ENCODE measurements at regions not wholly inside any gene's neighbourhood (a gene's known extent, or its start where the extent isn't known, plus 50 kb on each side); places are given as distances from the start of the nearest gene placed in this dataset.

DNA sequence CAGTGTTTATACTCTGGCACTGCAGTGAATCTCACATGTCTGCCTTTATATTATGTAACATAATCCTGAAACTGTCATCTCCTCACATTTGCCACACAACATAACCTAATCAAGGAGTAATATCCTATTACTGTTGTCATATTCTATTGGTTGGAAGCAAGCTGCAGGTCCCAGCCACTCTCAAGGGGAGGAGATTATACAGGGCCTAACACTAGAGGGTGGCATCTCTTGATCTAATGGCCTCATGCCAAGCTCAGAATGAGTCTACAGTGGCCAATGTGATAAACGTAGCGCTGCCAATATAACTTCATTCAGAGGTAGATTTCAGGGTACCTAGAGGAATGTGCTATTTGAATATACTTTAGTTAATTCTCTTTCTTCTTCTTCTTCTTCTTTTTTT, 166.8 kb downstream of the BACH1 start (continued):
- TF ChIP-seq, protein P1, sequence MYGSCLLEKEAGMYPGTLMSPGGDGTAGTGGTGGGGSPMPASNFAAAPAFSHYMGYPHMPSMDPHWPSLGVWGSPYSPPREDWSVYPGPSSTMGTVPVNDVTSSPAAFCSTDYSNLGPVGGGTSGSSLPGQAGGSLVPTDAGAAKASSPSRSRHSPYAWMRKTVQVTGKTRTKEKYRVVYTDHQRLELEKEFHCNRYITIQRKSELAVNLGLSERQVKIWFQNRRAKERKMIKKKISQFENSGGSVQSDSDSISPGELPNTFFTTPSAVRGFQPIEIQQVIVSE (CRISPR knock-in tag; IDR thresholded peaks at IDR 0.05; ENCODE audit: borderline replicate concordance) = no peak
- TF ChIP-seq JUN (CRISPR knock-in tag; IDR thresholded peaks at IDR 0.05) = no peak
- no peak for TF ChIP-seq TCF7 (CRISPR knock-in tag; IDR thresholded peaks at IDR 0.05; ENCODE audit: low read depth)
- TF ChIP-seq, protein P2, sequence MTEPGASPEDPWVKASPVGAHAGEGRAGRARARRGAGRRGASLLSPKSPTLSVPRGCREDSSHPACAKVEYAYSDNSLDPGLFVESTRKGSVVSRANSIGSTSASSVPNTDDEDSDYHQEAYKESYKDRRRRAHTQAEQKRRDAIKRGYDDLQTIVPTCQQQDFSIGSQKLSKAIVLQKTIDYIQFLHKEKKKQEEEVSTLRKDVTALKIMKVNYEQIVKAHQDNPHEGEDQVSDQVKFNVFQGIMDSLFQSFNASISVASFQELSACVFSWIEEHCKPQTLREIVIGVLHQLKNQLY (CRISPR knock-in tag; IDR thresholded peaks at IDR 0.05) = no peak
- TF ChIP-seq, protein P3, sequence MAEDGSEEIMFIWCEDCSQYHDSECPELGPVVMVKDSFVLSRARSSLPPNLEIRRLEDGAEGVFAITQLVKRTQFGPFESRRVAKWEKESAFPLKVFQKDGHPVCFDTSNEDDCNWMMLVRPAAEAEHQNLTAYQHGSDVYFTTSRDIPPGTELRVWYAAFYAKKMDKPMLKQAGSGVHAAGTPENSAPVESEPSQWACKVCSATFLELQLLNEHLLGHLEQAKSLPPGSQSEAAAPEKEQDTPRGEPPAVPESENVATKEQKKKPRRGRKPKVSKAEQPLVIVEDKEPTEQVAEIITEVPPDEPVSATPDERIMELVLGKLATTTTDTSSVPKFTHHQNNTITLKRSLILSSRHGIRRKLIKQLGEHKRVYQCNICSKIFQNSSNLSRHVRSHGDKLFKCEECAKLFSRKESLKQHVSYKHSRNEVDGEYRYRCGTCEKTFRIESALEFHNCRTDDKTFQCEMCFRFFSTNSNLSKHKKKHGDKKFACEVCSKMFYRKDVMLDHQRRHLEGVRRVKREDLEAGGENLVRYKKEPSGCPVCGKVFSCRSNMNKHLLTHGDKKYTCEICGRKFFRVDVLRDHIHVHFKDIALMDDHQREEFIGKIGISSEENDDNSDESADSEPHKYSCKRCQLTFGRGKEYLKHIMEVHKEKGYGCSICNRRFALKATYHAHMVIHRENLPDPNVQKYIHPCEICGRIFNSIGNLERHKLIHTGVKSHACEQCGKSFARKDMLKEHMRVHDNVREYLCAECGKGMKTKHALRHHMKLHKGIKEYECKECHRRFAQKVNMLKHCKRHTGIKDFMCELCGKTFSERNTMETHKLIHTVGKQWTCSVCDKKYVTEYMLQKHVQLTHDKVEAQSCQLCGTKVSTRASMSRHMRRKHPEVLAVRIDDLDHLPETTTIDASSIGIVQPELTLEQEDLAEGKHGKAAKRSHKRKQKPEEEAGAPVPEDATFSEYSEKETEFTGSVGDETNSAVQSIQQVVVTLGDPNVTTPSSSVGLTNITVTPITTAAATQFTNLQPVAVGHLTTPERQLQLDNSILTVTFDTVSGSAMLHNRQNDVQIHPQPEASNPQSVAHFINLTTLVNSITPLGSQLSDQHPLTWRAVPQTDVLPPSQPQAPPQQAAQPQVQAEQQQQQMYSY (CRISPR knock-in tag; IDR thresholded peaks at IDR 0.05) = no peak

DNA sequence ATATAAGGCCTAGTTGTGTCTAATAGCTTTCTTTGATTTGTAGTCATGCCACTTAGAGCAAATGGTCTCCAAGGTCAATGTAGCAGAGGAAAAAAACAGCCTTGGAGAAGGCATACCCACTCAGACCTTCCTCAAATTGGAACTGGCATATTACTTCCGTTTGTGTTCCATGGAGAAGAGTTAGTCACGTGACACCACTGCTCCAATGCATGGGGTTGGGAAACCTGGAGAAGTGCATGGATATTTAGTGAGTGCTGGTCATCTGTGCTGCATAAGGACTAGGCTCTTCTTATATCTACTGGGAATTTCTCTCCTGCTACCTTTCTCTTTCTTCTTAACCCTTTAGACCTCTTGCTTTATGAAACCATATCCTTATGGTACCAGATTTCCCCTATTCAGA, 167.8 kb downstream of the BACH1 start:
- H3K9me3 Mint-ChIP-seq = peaks cover 6% of the 10 kb centered on the region; the same call in 1 of the 2 replicates
- H3K36me3 Mint-ChIP-seq = peaks cover 4% of the 10 kb centered on the region; the same call in 1 of the 2 replicates
- CTCF ChIA-PET = no interaction called here
- H3K27ac Mint-ChIP-seq = no peak overlapping the region
- no peaks in the 10 kb centered on the region for H3K4me1 Mint-ChIP-seq
- H3K27me3 Mint-ChIP-seq (ENCODE audit: low read depth) = no peaks in the 10 kb centered on the region
- no peak overlapping the region for H3K4me3 Mint-ChIP-seq
- no peak for ATAC-seq
- POLR2A ChIA-PET = no interaction called here
- no peak for DNase-seq (ENCODE audit: low spot score)
- TF ChIP-seq, protein P4, sequence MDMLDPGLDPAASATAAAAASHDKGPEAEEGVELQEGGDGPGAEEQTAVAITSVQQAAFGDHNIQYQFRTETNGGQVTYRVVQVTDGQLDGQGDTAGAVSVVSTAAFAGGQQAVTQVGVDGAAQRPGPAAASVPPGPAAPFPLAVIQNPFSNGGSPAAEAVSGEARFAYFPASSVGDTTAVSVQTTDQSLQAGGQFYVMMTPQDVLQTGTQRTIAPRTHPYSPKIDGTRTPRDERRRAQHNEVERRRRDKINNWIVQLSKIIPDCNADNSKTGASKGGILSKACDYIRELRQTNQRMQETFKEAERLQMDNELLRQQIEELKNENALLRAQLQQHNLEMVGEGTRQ (CRISPR knock-in tag; IDR thresholded peaks at IDR 0.05) = no peak
- TF ChIP-seq CREB1 (CRISPR knock-in tag; IDR thresholded peaks at IDR 0.05) = no peak
- TF ChIP-seq, protein P5, sequence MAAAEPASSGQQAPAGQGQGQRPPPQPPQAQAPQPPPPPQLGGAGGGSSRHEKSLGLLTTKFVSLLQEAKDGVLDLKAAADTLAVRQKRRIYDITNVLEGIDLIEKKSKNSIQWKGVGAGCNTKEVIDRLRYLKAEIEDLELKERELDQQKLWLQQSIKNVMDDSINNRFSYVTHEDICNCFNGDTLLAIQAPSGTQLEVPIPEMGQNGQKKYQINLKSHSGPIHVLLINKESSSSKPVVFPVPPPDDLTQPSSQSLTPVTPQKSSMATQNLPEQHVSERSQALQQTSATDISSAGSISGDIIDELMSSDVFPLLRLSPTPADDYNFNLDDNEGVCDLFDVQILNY (CRISPR knock-in tag; IDR thresholded peaks at IDR 0.05) = no peak
- no peak for TF ChIP-seq NR1H2 (CRISPR knock-in tag; IDR thresholded peaks at IDR 0.05)
- TF ChIP-seq, protein P6, sequence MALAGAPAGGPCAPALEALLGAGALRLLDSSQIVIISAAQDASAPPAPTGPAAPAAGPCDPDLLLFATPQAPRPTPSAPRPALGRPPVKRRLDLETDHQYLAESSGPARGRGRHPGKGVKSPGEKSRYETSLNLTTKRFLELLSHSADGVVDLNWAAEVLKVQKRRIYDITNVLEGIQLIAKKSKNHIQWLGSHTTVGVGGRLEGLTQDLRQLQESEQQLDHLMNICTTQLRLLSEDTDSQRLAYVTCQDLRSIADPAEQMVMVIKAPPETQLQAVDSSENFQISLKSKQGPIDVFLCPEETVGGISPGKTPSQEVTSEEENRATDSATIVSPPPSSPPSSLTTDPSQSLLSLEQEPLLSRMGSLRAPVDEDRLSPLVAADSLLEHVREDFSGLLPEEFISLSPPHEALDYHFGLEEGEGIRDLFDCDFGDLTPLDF (CRISPR knock-in tag; IDR thresholded peaks at IDR 0.05) = no peak
- TF ChIP-seq, protein P7, sequence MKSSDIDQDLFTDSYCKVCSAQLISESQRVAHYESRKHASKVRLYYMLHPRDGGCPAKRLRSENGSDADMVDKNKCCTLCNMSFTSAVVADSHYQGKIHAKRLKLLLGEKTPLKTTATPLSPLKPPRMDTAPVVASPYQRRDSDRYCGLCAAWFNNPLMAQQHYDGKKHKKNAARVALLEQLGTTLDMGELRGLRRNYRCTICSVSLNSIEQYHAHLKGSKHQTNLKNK (CRISPR knock-in tag; IDR thresholded peaks at IDR 0.05) = no peak
- TF ChIP-seq, protein P8, sequence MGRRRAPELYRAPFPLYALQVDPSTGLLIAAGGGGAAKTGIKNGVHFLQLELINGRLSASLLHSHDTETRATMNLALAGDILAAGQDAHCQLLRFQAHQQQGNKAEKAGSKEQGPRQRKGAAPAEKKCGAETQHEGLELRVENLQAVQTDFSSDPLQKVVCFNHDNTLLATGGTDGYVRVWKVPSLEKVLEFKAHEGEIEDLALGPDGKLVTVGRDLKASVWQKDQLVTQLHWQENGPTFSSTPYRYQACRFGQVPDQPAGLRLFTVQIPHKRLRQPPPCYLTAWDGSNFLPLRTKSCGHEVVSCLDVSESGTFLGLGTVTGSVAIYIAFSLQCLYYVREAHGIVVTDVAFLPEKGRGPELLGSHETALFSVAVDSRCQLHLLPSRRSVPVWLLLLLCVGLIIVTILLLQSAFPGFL (CRISPR knock-in tag; IDR thresholded peaks at IDR 0.05; ENCODE audit: borderline replicate concordance) = no peak
- TF ChIP-seq, protein P1 (CRISPR knock-in tag; IDR thresholded peaks at IDR 0.05; ENCODE audit: borderline replicate concordance) = no peak
- TF ChIP-seq, protein P9, sequence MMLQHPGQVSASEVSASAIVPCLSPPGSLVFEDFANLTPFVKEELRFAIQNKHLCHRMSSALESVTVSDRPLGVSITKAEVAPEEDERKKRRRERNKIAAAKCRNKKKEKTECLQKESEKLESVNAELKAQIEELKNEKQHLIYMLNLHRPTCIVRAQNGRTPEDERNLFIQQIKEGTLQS (CRISPR knock-in tag; conservative IDR thresholded peaks at IDR 0.05) = no peak
- TF ChIP-seq ZNF416 (CRISPR knock-in tag; IDR thresholded peaks at IDR 0.05) = no peak
- no peak for TF ChIP-seq MXD4 (CRISPR knock-in tag; IDR thresholded peaks at IDR 0.05; ENCODE audit: borderline replicate concordance)
- no peak for TF ChIP-seq MYBL2 (CRISPR knock-in tag; IDR thresholded peaks at IDR 0.05)
- TF ChIP-seq, protein P10, sequence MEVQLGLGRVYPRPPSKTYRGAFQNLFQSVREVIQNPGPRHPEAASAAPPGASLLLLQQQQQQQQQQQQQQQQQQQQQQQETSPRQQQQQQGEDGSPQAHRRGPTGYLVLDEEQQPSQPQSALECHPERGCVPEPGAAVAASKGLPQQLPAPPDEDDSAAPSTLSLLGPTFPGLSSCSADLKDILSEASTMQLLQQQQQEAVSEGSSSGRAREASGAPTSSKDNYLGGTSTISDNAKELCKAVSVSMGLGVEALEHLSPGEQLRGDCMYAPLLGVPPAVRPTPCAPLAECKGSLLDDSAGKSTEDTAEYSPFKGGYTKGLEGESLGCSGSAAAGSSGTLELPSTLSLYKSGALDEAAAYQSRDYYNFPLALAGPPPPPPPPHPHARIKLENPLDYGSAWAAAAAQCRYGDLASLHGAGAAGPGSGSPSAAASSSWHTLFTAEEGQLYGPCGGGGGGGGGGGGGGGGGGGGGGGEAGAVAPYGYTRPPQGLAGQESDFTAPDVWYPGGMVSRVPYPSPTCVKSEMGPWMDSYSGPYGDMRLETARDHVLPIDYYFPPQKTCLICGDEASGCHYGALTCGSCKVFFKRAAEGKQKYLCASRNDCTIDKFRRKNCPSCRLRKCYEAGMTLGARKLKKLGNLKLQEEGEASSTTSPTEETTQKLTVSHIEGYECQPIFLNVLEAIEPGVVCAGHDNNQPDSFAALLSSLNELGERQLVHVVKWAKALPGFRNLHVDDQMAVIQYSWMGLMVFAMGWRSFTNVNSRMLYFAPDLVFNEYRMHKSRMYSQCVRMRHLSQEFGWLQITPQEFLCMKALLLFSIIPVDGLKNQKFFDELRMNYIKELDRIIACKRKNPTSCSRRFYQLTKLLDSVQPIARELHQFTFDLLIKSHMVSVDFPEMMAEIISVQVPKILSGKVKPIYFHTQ (CRISPR knock-in tag; IDR thresholded peaks at IDR 0.05) = no peak
- TF ChIP-seq, protein P11, sequence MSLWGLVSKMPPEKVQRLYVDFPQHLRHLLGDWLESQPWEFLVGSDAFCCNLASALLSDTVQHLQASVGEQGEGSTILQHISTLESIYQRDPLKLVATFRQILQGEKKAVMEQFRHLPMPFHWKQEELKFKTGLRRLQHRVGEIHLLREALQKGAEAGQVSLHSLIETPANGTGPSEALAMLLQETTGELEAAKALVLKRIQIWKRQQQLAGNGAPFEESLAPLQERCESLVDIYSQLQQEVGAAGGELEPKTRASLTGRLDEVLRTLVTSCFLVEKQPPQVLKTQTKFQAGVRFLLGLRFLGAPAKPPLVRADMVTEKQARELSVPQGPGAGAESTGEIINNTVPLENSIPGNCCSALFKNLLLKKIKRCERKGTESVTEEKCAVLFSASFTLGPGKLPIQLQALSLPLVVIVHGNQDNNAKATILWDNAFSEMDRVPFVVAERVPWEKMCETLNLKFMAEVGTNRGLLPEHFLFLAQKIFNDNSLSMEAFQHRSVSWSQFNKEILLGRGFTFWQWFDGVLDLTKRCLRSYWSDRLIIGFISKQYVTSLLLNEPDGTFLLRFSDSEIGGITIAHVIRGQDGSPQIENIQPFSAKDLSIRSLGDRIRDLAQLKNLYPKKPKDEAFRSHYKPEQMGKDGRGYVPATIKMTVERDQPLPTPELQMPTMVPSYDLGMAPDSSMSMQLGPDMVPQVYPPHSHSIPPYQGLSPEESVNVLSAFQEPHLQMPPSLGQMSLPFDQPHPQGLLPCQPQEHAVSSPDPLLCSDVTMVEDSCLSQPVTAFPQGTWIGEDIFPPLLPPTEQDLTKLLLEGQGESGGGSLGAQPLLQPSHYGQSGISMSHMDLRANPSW (CRISPR knock-in tag; conservative IDR thresholded peaks at IDR 0.05; ENCODE audit: low read depth) = no peak
- TF ChIP-seq OVOL2 (CRISPR knock-in tag; IDR thresholded peaks at IDR 0.05; ENCODE audit: borderline replicate concordance) = no peak

Measured in WTC11 (cell line).